NCI-H187 (cell line): ENCODE measurements at regions not wholly inside any gene's neighbourhood (a gene's known extent, or its start where the extent isn't known, plus 50 kb on each side); places are given as distances from the start of the nearest gene placed in this dataset.

Source experiments
- DNase-seq, 2 experiments: peaks; one replicate each; lab custom pipeline; 2025; lab: John Stamatoyannopoulos, UW

DNA sequence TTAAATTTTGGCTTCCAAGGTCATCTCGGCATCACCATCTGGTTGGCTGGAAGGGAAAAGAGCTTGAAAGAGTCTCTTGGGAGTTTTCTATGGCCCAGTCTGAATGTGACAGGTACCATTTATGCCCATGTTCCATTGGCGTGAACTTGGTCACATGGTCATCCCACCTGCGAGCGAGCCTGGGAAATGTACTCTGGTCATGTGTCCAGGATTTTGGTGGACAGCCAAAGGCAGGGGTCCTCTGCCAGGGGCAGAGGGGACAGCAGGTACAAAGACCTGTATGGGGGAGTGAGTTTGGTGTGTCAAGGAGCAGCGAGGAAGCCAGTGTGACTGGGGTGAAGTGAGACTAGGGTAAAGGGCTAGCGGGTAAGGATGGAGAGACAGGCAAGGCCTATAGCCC, 112.6 kb downstream of the CDC5L start:
- no peak for DNase-seq

DNA sequence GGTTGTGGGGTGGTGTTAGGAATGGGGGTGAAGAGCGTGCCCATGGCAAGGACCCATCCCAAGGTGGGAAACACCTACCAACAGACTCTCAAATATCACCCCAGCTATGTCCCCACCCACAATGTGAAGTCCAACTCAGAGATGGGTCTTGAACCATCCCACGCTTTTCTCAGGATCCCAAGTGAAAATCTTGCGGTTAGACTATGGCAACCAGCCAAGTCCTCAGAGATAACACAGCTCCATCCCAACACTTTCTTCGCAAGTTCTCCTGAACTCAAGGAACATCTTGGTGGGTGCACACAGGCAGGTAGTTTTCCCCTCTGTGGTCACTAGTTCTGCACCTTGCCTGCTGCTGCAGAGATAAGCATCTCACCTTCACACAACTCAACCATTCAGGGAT, 116.0 kb downstream of the CDC5L start:
- no peak for DNase-seq

DNA sequence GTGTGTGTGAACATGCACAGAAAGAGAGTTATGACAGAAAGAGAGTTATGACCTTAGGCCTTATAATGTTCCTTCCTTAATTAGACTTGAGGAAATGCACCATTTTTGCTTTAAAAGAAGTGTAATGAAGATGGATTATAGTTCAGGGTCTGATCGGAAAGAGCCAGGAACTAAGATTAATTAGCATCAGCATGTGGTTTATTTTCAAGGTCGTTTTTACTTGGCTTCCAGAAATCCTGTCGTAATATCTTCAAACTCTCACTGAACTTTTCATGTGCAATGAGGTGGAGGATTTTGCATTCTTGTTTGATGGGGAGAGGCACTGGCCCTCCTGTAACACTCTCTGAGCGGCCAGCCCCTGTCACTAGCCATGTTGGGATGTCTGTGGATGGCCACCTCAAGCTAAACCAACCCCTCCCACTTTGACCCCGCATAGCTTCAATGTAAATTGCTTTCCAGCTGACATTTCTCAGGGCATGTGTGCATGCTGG, 116.8 kb downstream of the CDC5L start:
- DNase-seq: no peak

DNA sequence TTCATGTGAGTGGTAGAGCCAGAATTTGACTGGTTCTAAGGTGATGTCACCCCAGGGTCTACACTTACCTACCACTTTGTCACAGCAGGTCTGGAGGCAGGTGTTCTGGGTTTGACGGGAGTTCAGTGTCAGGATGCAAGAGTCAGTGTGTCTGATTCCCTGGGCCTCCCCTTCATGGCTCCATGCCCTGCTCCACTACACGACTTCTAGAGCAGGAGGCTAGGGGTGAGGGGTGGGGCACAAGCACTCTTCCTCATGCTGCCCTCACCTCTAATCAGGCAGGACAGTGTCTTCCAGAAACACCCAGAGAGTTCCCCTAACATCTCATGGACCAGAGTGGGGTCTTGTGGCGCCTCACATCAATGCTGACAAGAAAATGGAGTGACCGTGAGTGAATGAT, 118.2 kb downstream of the CDC5L start:
- DNase-seq: no peak

DNA sequence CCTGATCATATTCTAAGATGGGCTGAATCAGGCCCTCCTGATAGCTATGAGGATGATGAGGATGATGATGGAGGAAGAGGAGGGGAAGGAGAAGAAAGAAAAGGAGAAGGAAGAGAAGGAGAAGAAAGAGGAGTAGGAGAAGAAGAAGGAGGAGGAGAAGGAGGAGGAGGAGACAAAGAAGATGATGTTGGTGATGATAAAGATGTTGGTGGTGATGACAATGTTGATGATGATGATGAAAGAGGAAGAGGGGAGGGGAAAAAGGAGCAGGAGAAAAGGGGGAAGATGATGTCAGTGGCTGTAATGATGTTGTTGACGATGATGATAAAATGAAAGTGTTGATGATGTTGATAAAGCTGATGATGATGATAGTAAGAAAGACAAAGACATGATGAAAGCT, 119.5 kb downstream of the CDC5L start:
- DNase-seq: no peak

DNA sequence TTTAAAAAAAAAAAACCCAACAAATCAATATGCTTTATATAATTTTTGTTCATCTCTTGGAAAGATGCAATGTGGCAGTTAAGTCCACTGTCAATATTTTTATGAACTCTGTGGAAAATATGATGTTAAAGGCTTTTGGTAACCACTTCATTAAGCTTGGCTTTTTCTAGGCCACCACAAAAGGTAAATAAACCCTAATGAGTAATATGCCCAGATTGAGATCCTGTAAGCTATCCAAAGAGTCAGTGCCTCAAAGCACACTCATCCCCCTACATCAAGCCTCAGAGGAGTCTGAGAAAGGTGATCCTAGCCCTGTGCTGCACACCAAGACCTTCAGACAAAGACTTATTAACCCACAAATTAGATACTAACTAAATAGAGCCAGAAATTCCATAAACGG, 121.1 kb downstream of the CDC5L start:
- DNase-seq: no peak

DNA sequence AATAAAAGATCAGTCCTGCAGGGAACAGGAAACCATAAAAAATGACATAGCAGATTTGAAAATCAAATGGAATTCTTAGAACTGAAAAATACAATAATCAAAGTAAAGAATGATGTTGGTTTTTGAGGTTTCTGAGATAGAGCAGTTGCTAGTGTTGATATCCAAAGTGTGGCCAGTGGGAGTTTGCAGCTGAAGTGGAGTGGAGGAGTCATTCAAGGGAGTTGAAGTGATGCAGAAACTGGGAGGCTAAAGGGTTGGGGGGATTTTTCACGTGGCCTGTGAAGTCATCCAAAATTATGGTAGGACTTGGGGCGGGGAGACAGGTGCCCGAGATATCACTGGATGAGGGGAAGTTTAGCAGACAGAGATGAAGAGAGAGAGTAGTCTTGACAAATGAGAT, 123.6 kb downstream of the CDC5L start:
- DNase-seq: no peak

DNA sequence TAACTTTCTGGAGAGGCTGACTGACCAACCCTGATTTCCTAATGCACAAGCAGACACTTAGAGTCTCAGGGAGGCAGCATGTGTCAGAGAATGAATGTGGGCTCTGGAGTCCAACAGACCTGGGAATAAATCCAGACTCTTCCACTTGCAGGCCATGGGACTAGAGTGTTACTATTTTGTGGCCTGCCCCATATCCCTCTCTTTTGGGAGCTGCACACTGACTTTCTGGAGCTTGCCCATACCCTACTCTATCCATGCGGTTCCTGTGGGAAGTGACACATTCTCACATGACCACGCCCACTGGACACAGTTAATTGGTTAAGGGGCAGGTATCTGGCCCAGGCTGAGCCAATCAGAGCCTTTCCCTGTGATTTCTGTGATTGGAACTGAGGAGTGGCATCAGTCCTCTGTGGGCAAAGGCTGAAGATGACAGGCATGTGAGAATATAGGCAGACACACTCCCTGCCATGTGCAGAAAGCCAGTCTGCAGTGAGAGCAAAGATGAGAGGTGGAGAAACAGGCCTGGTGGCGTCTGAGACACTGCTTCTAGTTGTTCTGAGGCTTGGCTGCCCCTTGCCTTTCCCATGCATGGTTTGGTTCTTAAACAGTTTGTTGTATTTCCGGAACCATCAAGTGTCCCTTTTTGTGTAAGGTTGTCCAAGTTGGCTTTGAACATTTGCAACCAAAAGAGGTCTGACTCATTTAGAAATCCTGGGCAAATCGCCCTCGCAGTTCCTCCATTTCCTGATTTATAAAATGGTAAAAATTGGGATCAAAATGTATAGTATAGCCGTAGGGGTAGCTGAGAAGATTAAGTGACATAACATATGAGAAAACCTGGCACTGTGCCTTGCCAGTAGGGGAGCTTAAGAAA, 125.6 kb downstream of the CDC5L start:
- DNase-seq: no peak

DNA sequence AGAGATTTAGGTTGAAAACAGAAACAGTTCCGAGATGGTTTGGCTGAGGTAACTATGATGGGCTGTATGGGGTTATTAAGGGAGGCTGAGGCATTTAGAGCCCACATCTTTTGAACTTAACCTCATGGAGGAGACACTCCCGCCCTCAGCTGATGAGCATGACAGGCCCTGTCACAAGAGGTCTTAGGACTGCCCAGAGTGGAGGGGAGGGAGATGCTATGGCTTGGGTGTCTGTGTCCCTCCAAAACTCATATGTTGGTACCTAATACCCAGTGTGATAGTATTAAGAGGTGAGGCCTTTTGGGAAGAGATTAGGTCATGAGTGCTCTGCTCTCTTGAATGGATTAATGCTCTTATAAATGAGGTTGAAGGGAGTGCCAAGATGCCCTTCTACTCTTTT, 126.6 kb downstream of the CDC5L start:
- no peak for DNase-seq

DNA sequence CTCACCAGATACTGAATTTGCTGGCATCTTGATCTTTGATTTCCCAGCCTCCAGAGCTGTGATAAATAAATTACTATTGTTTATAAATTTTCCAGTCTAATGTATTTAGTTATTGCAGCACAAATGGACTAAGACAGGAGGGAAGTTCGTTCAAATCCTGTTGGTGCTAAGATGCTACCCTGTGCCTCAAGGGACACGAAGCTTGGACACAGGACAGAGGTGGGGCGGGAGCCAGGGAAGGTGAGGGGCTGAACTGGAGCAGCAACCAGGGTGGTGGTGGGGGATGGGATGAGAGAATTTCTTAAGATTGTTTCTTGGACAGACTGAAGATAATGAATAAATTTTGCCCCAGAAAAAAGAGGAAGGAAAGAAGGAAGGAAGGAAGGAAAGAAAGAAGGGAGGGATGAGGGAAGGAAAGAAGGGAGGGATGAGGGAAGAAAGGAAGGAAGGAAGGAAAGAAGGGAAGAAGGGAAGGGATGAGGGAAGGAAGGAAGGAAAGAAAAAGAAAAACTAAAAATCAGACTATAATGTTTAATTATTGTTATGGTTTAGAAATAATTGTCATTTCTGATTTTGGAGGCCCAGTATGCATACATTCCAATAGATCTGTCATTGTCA, 127.2 kb downstream of the CDC5L start:
- DNase-seq: no peak

DNA sequence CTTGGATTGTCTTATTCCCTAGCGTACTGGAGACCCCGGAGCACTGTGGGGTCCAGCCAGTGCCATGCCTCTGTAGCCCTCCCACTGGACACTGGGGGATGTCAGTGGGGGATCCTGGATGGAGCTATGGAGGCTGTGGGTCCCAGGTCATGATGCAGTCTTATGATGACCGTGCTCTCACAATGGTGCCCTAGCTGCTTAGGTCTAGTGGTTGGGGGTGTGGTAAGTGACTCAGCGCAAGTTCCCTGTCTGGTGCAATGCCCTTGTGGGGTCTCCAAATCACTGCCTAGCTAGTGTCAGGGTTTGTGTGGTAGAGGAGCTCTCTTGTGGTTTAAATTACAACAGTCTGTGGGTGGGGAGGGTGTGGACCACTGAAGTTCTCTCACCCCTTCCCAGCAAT, 135.4 kb downstream of the CDC5L start:
- DNase-seq: no peak

DNA sequence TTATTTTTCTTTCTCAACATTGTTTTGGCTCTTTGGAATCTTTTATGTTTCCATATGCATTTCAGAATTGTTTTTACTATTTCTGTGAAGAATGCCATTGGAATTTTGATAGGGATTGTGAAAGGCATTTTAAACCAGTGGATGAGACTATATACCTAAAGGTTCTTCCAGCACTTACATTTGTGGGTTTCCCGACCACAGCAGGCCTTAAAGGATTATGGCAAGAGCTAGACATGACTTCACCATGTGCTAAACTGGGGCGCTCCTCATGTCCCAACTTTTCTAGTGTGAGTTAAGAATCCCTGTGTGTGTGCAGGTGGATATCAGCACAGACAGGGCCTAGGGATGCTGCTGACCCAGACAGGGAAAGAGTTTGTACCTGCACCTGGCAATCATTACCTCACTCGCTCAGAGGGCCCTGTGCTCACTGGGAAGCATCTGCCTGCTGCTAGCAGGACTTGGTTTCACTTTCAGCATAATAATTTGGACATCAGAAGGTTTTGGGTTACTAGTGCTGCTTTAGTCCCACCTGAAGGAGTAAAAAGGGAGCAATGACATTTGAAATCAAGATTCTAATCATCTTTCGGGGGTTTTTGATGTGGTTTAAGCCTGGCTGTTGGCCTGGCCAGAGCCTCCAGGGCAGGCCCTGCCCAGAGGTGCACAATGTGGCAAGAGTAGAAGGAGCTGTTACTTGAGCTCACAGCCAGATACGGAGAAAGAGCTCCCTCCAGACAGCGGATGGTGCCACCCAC, 137.1 kb downstream of the CDC5L start:
- no peak for DNase-seq

DNA sequence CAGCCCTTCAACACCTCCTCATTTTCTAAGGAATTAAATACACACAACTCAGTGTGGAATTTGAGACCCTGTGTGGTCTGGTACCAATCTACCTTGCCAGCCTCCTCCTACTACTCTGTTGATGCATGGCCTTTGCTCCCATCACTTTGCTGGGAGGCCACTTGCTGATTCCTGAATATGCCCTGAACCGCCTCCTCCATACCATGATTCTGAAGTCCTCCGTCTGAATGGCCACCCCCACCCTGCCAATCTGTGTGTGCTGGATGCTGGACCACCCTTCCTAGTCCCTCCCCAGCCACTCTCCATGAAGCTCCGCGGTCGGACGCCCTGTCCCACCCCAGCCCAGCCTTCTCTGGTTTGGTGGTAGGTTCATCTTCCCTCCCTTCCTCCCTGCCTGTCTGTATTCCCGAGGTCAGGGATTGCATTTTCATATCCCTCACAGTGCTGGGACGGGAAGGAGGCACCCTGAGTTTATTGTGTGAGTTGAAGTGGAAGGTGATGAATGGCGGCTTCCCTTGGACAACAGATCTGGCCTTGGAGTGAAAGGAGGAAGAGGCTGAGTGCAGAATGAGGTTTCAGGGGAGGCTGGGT, 138.3 kb downstream of the CDC5L start:
- no peak for DNase-seq

DNA sequence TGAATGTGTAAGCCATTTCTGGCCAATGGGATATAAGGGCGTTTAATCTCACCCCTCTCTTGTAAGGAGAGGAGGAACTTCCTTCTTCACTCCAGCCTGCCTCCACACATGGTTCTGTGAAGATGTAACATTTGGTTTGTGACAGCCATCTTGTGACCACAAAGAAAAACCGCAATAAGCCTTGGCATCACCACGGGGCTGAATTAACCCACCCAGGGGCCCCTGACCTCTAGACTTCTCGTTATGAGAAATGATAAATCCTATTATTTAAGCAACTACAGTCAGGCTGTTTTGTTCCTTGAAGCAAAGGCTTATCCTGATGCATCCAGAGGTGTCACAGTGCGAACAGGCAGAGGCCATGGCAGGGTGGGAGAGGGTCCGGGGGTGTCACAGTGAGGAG, 139.7 kb downstream of the CDC5L start:
- DNase-seq: no peak

DNA sequence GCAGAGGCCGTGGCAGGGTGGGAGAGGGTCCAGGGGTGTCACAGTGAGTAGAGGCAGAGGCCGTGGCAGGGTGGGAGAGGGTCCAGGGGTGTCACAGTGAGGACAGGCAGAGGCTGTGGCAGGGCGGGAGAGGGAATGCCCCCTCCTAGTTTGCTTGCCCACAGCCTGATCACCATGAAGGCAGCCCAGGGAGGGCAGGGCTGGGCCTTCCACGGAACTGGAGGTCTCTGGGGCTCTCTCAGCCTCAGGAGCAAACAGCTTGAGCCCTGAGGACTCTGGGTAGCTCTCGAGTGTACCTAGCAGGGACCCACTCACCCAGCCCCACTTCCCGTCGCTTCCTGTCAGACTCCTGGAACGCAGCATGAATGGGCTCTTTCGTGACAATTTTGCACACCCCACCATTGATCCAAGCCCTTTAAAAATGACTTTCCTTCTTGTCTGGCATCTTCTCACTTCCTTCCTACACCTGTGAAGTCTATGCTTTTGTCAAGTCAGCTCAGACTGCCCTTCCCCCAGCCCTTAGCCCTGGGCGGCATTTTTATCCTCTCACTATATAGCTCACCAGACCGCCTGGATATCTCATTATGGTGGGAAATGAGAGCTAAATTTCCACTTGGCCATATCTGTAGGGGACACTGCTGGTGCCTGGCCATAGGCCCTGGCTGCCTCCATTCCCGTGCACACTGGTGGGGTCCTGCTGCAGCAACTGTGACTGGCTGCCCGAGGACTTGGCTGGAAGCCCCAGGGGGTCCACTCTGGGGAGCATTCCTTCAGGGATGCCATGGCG, 140.3 kb downstream of the CDC5L start:
- no peak for DNase-seq

DNA sequence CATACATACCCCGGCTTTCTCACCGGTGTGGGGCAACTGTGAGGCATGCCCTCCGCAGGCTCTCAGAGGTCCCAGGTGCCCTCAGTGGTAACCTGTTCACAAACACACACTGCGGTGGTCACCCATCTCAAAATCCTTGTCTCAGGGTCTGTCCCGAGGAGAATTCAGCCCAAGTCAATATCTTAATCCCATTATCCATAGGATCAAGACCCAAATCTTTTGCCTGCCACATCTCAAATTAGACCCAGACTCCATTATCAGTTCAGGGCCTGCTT, 140.8 kb downstream of the CDC5L start:
- DNase-seq: no peak

DNA sequence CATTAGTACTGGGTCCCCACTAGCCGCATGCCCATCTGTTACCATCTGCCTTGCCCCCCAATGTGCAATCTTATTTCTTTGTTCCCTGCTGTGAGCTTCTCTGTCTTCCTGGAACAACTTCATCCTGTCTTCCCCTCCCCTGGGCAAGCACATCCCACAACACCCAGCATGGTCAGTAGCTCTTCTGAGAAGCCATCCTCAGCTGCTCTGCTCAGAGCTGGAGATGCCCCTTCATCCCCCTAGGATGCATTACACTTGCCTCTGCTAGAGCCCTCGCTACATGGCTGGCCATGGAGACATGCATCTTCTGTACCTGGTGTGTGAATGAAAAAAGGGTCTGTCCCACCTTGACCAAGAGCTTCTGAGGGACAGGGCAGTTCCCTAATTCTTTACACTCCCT, 141.2 kb downstream of the CDC5L start:
- no peak for DNase-seq

DNA sequence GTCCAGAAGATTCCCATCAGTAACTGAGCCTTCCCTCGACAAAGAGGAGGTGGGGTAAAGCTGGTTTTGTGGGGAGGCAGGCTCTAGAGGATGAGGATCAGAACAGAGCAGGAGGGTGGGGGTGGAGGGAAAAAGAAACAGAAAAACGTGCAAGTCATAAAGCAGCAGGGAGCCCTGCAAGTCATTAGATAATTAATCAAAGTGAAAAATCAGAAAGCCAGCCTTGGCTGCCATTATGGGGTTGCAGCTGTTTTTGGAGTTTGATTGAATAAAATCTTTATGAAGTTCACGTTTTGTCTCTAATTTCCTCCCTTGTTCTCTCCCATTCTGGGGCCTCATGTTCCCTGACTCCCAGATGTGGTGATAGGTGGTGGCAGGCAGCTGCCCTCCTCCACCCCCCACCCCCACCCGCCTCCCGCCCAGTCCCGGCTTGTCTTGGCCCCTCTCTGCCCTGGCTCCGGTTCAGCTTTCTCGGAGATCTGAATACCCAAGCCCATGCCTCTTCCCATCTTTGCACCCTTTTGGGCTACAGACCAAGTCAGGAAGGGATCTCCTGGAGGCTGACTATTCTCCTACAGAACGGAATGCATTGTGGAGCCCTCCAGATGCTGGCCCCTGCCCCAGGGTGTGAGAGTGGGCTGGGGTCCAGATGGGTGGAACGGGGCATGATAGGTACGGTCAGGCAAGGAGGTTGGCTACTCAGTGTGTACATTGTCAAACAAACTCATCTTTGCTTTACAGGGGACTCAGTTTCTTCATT, 141.8 kb downstream of the CDC5L start:
- DNase-seq: no peak

DNA sequence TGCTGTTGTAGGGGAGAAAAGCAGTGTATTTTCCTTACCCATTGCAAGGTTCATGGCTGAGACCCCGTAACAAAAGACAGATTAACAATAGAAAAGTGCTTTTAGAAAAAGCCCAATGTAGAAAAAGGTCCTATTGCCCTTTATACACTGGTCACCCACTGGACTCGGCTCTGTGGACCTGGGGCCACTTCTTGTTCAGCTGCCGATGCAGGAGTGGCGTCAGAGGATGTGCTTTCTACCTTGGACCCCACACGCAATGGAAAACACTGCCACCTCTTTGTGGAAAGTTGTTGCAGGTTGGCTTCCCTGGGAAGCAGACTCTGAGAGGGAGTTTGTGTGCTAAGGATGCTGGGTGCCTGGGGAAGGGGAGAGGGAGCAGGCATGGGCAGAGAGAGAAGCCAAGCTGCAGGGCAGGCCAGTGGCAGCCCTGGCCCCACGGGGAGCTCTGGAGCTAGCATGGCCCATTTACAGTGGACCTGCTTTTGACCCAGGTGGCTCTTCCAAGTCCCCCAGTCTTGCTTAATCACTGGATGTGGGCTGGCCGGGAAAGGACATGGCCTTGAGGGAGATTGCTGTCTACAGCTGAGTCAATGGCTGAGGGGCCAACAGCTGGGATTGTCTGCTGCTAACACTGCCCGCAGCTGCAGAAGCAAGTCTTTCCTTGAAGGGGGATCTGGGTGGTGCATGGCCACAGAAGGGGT, 142.9 kb downstream of the CDC5L start:
- DNase-seq: no peak

DNA sequence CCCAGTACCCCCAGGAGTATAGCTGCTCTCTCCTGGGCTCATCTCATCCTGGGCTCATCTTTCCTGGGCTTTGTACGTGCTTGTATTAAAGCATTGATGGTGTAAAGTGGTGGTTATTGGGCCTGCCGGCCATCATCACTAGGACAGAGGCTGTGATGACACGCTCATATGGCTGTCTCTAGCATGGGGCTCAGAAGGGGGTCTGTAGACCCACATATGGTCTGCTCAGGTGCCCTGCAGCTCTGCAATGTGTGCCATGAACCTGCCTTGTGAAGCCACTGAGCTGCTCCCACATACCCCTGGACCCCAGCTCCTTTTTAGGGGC, 143.4 kb downstream of the CDC5L start:
- no peak for DNase-seq
